GM19395 (cell line): ENCODE measurements at regions not wholly inside any gene's neighbourhood (a gene's known extent, or its start where the extent isn't known, plus 50 kb on each side); places are given as distances from the start of the nearest gene placed in this dataset.
"Not testable (repeated sequence)": the region's sequence is repeated elsewhere in the genome, so short reads cannot be mapped to it uniquely, and the experiment has no call there.

Experiments used
- ATAC-seq: cut with Tn5 transposase; IDR thresholded peaks from one replicate; pipeline ENCODE4 v1.9.1; 2021; ENCODE audit warnings: mild to moderate bottlenecking, moderate library complexity; ENCODE audit not compliant: unreplicated experiment

GRCh38 chr6:115467726-115468125 lies 593.0 kb downstream of the FRK start:
- ATAC-seq = no peak

GRCh38 chr6:115460913-115461312 lies 599.8 kb downstream of the FRK start:
- ATAC-seq = no peak

GRCh38 chr6:115456848-115457247 lies 603.8 kb downstream of the FRK start:
- no peak for ATAC-seq

GRCh38 chr6:115443825-115444478 lies 616.7 kb downstream of the FRK start:
- no peak for ATAC-seq

- ATAC-seq = no peak
Observed at GRCh38 chr6:115442323-115442722, 618.4 kb downstream of the FRK start.

- no peak for ATAC-seq
Observed at GRCh38 chr6:115441651-115442050, 619.0 kb downstream of the FRK start.

GRCh38 chr6:115415378-115415777 lies 645.3 kb downstream of the FRK start:
- no peak for ATAC-seq

- ATAC-seq = not testable (repeated sequence)
Observed at GRCh38 chr6:115414916-115415315, 645.8 kb downstream of the FRK start.

GRCh38 chr6:115411756-115412155 lies 648.9 kb downstream of the FRK start:
- no peak for ATAC-seq

- ATAC-seq = no peak
Observed at GRCh38 chr6:115404446-115404845, 656.2 kb downstream of the FRK start.

GRCh38 chr6:115398607-115399006 lies 662.1 kb downstream of the FRK start:
- no peak for ATAC-seq

- ATAC-seq = no peak
Observed at GRCh38 chr6:115396112-115396906, 664.4 kb downstream of the FRK start.

GRCh38 chr6:115393821-115394220 lies 666.9 kb downstream of the FRK start:
- no peak for ATAC-seq

GRCh38 chr6:115370202-115370601 lies 690.5 kb downstream of the FRK start:
- no peak for ATAC-seq

- no peak for ATAC-seq
Observed at GRCh38 chr6:115365783-115366182, 694.9 kb downstream of the FRK start.

GRCh38 chr6:115363379-115363778 lies 697.3 kb downstream of the FRK start:
- ATAC-seq = peak; percentile 82

GRCh38 chr6:115362234-115362633 lies 698.5 kb downstream of the FRK start:
- ATAC-seq = no peak

- no peak for ATAC-seq
Observed at GRCh38 chr6:115360602-115361325, 699.9 kb downstream of the FRK start.

GRCh38 chr6:115358616-115359015 lies 702.1 kb downstream of the FRK start:
- no peak for ATAC-seq

- no peak for ATAC-seq
Observed at GRCh38 chr6:115356371-115356770, 704.3 kb downstream of the FRK start.

GRCh38 chr6:115323001-115323400 lies 737.7 kb downstream of the FRK start:
- no peak for ATAC-seq

- no peak for ATAC-seq
Observed at GRCh38 chr6:115319823-115320222, 740.9 kb downstream of the FRK start.
